Body of pancreas (tissue), 4 donors: ENCODE measurements at regions not wholly inside any gene's neighbourhood (a gene's known extent, or its start where the extent isn't known, plus 50 kb on each side); places are given as distances from the start of the nearest gene placed in this dataset.

ENCODE experiments used
- POLR2A ChIP-seq, 3 donors: fragments of 450-650 bp; IDR thresholded peaks; one replicate each; pipeline ENCODE4 v1.6.1; 2016; ENCODE audit warnings: antibody characterized with exemption in 3 of 3, mild to moderate bottlenecking in 2 of 3
- TF ChIP-seq, protein P1 (sequence below), 7 experiments: fragments of 450-650 bp in 4 of 7; fragments of 200-600 bp in 3 of 7; sonication (generic) in 3 of 7; IDR thresholded peaks; one replicate each; pipeline ENCODE4 v1.5.1; 2016 to 2019; ENCODE audit warnings: antibody characterized with exemption in 7 of 7

DNA sequence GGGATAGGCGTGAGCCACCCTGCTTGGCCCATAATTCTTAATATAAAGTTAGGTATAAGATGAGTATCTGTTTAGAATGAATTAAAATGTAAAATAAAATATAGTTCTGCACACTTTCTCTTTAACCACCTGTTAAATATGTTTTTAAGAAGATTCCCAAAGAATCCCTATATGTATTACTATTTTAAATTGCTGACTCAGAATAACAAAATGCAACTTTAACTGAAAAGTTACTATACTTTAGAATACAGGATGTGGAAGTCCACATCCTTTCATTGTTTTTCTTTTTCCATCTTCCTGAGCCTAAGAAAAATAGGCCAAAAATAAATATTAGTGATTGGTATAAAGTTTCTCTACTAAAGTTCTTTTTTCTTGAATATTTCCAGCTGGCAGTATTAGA lies 325.6 kb upstream of the EYS start:
- TF ChIP-seq, protein P1, sequence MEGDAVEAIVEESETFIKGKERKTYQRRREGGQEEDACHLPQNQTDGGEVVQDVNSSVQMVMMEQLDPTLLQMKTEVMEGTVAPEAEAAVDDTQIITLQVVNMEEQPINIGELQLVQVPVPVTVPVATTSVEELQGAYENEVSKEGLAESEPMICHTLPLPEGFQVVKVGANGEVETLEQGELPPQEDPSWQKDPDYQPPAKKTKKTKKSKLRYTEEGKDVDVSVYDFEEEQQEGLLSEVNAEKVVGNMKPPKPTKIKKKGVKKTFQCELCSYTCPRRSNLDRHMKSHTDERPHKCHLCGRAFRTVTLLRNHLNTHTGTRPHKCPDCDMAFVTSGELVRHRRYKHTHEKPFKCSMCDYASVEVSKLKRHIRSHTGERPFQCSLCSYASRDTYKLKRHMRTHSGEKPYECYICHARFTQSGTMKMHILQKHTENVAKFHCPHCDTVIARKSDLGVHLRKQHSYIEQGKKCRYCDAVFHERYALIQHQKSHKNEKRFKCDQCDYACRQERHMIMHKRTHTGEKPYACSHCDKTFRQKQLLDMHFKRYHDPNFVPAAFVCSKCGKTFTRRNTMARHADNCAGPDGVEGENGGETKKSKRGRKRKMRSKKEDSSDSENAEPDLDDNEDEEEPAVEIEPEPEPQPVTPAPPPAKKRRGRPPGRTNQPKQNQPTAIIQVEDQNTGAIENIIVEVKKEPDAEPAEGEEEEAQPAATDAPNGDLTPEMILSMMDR (IDR thresholded peaks at IDR 0.05) = no peak
- TF ChIP-seq POLR2A (IDR thresholded peaks at IDR 0.05) = no peak
